HK-2 (cell line): ENCODE measurements at regions not wholly inside any gene's neighbourhood (a gene's known extent, or its start where the extent isn't known, plus 50 kb on each side); places are given as distances from the start of the nearest gene placed in this dataset.

ENCODE experiments used
- DNase-seq: peaks from one replicate; pipeline ENCODE4 v3.0.0-alpha.2; 2018; ENCODE audit not compliant: unreplicated experiment

GRCh38 chr5:167453246-167454030 lies 838.0 kb upstream of the WWC1 start:
- DNase-seq = no peak

GRCh38 chr5:167458412-167458811 lies 833.0 kb upstream of the WWC1 start:
- no peak for DNase-seq

GRCh38 chr5:167460449-167461020 lies 830.9 kb upstream of the WWC1 start:
- DNase-seq = no peak

DNA sequence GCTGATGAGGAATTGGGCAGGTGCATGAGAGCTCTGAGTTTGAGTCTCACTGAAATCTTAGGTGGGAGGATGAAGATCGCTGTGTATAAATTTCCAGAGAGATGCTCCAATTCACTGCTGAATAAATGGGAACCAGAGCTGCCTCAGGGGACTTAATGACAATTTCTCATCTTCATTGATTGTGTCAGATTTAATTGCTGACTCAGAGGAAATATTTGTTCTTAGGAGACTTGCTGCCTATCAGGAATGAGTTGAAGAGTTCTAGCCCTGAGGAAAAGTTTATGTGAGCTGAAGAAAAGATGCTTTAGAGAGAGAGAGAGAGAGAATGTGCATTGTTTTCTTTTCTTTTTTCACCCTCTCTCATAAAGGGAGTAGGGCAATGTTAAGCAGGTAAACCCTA lies 827.5 kb upstream of the WWC1 start:
- DNase-seq = no peak

DNA sequence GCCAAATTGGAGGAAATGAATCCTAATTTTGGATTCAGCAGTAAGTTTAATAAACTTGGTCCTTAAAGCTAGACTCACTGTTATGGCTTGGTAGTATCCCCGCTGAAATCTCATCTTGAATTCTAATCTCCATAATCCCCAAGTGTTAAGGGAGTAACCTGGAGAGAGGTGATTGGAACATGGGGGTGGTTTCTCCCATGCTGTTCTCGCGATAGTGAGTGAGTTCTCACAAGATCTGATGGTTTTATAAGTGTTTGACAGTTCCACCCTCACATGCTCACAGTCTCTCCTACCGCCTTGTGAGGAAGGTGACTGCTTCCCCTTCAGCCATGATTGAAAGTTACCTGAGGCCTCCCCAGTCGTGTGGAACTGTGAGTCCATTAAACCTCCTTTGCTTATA lies 824.5 kb upstream of the WWC1 start:
- no peak for DNase-seq

- DNase-seq = no peak
Measured at GRCh38 chr5:167472566-167473108, 818.8 kb upstream of the WWC1 start.

- DNase-seq = no peak
Measured at GRCh38 chr5:167478188-167478587, 813.3 kb upstream of the WWC1 start.

- DNase-seq = no peak
Measured at GRCh38 chr5:167479779-167480178, 811.7 kb upstream of the WWC1 start.

DNA sequence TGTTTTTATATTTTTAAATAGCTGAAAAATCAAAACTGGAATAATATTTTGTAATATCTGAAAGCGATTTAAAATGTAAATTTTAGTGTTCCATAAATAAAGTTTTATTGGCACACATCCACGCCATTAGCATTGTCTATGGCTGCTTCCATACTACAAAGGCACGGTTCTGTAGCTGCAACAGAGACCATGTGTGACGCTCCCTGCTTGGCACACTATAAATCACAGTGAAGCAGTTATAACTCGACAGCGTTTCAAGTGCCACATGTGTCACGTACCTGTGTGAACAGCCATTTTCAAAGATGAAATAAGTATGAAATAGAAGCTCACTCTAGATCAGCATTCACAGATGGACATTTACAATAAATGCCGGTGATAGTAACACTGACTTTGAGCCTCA lies 810.1 kb upstream of the WWC1 start:
- no peak for DNase-seq

GRCh38 chr5:167482555-167482954 lies 808.9 kb upstream of the WWC1 start:
- no peak for DNase-seq

GRCh38 chr5:167485061-167485774 lies 806.2 kb upstream of the WWC1 start:
- no peak for DNase-seq

GRCh38 chr5:167488371-167488770 lies 803.1 kb upstream of the WWC1 start:
- DNase-seq = no peak

- DNase-seq = no peak
Measured at GRCh38 chr5:167489202-167489601, 802.2 kb upstream of the WWC1 start.

GRCh38 chr5:167503926-167504720 lies 787.3 kb upstream of the WWC1 start:
- DNase-seq = no peak

GRCh38 chr5:167507463-167508233 lies 783.8 kb upstream of the WWC1 start:
- DNase-seq = no peak

- DNase-seq = no peak
Measured at GRCh38 chr5:167509076-167509475, 782.4 kb upstream of the WWC1 start.

GRCh38 chr5:167511276-167511675 lies 780.2 kb upstream of the WWC1 start:
- no peak for DNase-seq

DNA sequence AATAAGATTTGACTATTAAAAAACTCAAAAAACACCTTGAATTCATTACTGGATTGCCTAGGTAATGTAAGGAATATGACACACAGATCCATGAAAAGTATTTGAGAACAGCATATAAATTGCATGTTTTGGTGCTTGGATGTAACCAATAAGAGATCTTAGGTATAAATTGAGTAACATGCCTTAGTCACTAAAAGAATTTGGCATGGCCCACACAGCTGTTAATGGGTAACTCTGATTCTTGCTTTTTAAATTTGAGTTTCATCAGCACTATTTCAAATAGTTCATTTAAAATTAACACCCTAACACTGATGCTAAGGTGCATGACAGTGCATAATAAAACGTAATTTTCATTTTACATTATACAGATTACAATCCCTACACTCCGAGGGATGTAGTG lies 779.3 kb upstream of the WWC1 start:
- DNase-seq = no peak

GRCh38 chr5:167513381-167513780 lies 778.1 kb upstream of the WWC1 start:
- DNase-seq = no peak

DNA sequence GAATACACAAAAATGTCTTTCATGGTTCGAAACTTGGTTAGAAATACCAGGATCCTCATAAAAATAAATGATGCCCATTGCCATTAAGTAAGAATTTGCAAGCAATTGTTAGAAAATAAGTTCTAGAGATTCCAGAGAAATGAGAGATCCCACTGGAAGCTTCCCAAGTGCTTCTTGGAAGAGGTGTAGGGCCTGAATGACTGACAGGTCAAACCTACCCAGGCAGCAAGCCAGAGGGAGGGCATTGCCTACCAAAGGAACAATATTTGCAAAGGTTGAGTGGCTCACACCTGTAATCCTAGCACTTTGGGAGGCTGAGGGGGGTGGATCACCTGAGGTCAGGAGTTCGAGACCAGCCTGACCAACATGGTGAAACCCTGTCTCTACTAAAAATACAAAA lies 777.0 kb upstream of the WWC1 start:
- no peak for DNase-seq

DNA sequence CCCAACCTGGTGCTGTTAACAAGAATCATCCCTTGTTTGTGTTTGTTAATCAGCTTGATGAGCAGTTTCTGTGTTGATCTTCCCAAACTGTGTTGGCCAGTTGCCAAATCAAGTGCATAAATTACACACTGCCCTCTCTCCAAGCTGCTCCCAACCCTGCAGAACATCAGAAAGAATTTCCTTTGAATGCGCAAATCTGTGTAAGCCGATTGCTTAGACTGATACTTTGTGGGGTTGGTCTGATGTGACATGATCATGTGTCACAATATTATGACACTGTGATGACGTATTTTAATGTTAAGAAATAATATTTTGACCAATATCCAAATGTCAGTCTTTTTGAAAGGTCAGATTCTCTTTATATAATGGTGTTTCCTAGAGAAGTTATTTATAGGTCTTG lies 766.4 kb upstream of the WWC1 start:
- no peak for DNase-seq
